Activated CD8-positive, alpha-beta T cell treated with anti-CD3 and anti-CD28 coated beads, Interleukin-2, amount 10 ng/mL, durations not matched to agents 7 days and 5 days (primary cell): ENCODE measurements at regions not wholly inside any gene's neighbourhood (a gene's known extent, or its start where the extent isn't known, plus 50 kb on each side); places are given as distances from the start of the nearest gene placed in this dataset.
"Not testable (repeated sequence)": the region's sequence is repeated elsewhere in the genome, so short reads cannot be mapped to it uniquely, and the experiment has no call there.

ENCODE experiments used
- ATAC-seq: fragments of 150-1000 bp; cut with Tn5 transposase; one replicate; pipeline ENCODE4 v1.10.0; 2021; ENCODE audit warnings: moderate library complexity
- CTCF ChIA-PET: fragments of 350-600 bp; sonication (Branson Sonifier 250); formaldehyde crosslinking; loops from one replicate; lab custom pipeline; 2021; ENCODE audit warnings: antibody characterized with exemption; lab: Charles Lee
- POLR2A ChIA-PET: fragments of 350-600 bp; sonication (Branson Sonifier 250); formaldehyde crosslinking; loops from one replicate; lab custom pipeline; 2021; ENCODE audit warnings: antibody characterized with exemption; lab: Charles Lee
- DNase-seq: peaks from one replicate; pipeline ENCODE4 v3.0.0-alpha.2; 2020
- H3K27ac Mint-ChIP-seq: one replicate; pipeline ENCODE4 v1.8.0; 2021; ENCODE audit warnings: mild to moderate bottlenecking, mixed read lengths
- H3K27me3 Mint-ChIP-seq: one replicate; pipeline ENCODE4 v1.8.0; 2021; ENCODE audit warnings: low read depth, mixed read lengths
- H3K36me3 Mint-ChIP-seq: one replicate; pipeline ENCODE4 v1.8.0; 2021; ENCODE audit warnings: low read depth, mixed read lengths
- H3K4me1 Mint-ChIP-seq: one replicate; pipeline ENCODE4 v1.8.0; 2021; ENCODE audit warnings: low read depth, mixed read lengths
- H3K4me3 Mint-ChIP-seq: one replicate; pipeline ENCODE4 v1.8.0; 2021; ENCODE audit warnings: mild to moderate bottlenecking, mixed read lengths
- H3K9me3 Mint-ChIP-seq: one replicate; pipeline ENCODE4 v1.8.0; 2022; ENCODE audit warnings: mixed read lengths; ENCODE audit not compliant: insufficient read depth

GRCh38 chr13:74758188-74758587 is 624.0 kb upstream of the KLF12 start:
- no peak for DNase-seq
- Mint-ChIP-seq H3K36me3 (no peaks in the 10 kb centered on the region), H3K4me1 (no peaks in the 10 kb centered on the region), H3K9me3 (no peaks in the 10 kb centered on the region), H3K27me3 (peaks cover 2% of the 10 kb centered on the region), H3K4me3 (no peak overlapping the region), H3K27ac (no peak overlapping the region)
- CTCF ChIA-PET, result no interaction called here
- no peak for ATAC-seq
- POLR2A ChIA-PET, result no interaction called here

- POLR2A ChIA-PET, result no interaction called here
- Mint-ChIP-seq H3K4me1 (no peaks in the 10 kb centered on the region), H3K27me3 (no peaks in the 10 kb centered on the region), H3K9me3 (no peaks in the 10 kb centered on the region), H3K36me3 (no peaks in the 10 kb centered on the region), H3K4me3 (no peak overlapping the region), H3K27ac (no peak overlapping the region)
- CTCF ChIA-PET, result no interaction called here
- DNase-seq (no peak), ATAC-seq (no peak)
These were observed 620.9 kb upstream of the KLF12 start for GRCh38 chr13:74755065-74755464.

- Mint-ChIP-seq H3K4me3 (no peak overlapping the region), H3K4me1 (no peaks in the 10 kb centered on the region), H3K36me3 (no peaks in the 10 kb centered on the region), H3K27ac (no peak overlapping the region), H3K27me3 (no peaks in the 10 kb centered on the region), H3K9me3 (no peaks in the 10 kb centered on the region)
- CTCF ChIA-PET, result interaction anchor here (0.8 kb wide), 1 partner anchor 20 kb away, joined by 3 read pairs; no protein-coding TSS in a partner anchor
- POLR2A ChIA-PET, result no interaction called here
- no peak for DNase-seq
- no peak for ATAC-seq
These were observed 617.5 kb upstream of the KLF12 start for GRCh38 chr13:74751739-74752138.

GRCh38 chr13:74747186-74747955 is 613.2 kb upstream of the KLF12 start:
- H3K9me3 Mint-ChIP-seq, result no peaks in the 10 kb centered on the region
- ChIA-PET CTCF (no interaction called here), POLR2A (no interaction called here)
- no peaks in the 10 kb centered on the region for H3K4me1 Mint-ChIP-seq
- H3K27ac Mint-ChIP-seq, result no peak overlapping the region
- DNase-seq, result no peak
- ATAC-seq, result no peak
- no peaks in the 10 kb centered on the region for H3K27me3 Mint-ChIP-seq
- no peak overlapping the region for H3K4me3 Mint-ChIP-seq
- H3K36me3 Mint-ChIP-seq, result no peaks in the 10 kb centered on the region

- Mint-ChIP-seq H3K9me3 (no peaks in the 10 kb centered on the region), H3K27me3 (peaks cover 1% of the 10 kb centered on the region), H3K4me3 (no peak overlapping the region), H3K27ac (no peak overlapping the region), H3K4me1 (no peaks in the 10 kb centered on the region), H3K36me3 (no peaks in the 10 kb centered on the region)
- CTCF ChIA-PET, result no interaction called here
- DNase-seq (no peak), ATAC-seq (no peak)
- POLR2A ChIA-PET, result no interaction called here
These were observed 609.8 kb upstream of the KLF12 start for GRCh38 chr13:74743992-74744391.

GRCh38 chr13:74741732-74742131 is 607.5 kb upstream of the KLF12 start:
- no peaks in the 10 kb centered on the region for H3K9me3 Mint-ChIP-seq
- H3K27me3 Mint-ChIP-seq, result peaks cover 1% of the 10 kb centered on the region
- POLR2A ChIA-PET, result no interaction called here
- ATAC-seq (no peak), DNase-seq (no peak)
- H3K4me1 Mint-ChIP-seq, result no peaks in the 10 kb centered on the region
- no peak overlapping the region for H3K27ac Mint-ChIP-seq
- H3K4me3 Mint-ChIP-seq, result no peak overlapping the region
- CTCF ChIA-PET, result no interaction called here
- H3K36me3 Mint-ChIP-seq, result no peaks in the 10 kb centered on the region

- CTCF ChIA-PET, result no interaction called here
These were observed 598.7 kb upstream of the KLF12 start for GRCh38 chr13:74732736-74733385.

GRCh38 chr13:74731731-74732130 is 597.5 kb upstream of the KLF12 start:
- ChIA-PET POLR2A (no interaction called here), CTCF (interaction anchor here (0.6 kb wide), 1 partner anchor 20 kb away, joined by 3 read pairs; no protein-coding TSS in a partner anchor)
- Mint-ChIP-seq H3K4me1 (no peaks in the 10 kb centered on the region), H3K4me3 (no peak overlapping the region), H3K36me3 (no peaks in the 10 kb centered on the region), H3K9me3 (no peaks in the 10 kb centered on the region), H3K27me3 (no peaks in the 10 kb centered on the region), H3K27ac (no peak overlapping the region)
- no peak for DNase-seq
- ATAC-seq, result no peak

More at GRCh38 chr13:74732736-74733385, 598.7 kb upstream of the KLF12 start:
- no peak for DNase-seq
- ATAC-seq, result no peak
- POLR2A ChIA-PET, result no interaction called here
- Mint-ChIP-seq H3K27ac (no peak overlapping the region), H3K4me1 (no peaks in the 10 kb centered on the region), H3K27me3 (no peaks in the 10 kb centered on the region), H3K9me3 (no peaks in the 10 kb centered on the region), H3K4me3 (no peak overlapping the region), H3K36me3 (no peaks in the 10 kb centered on the region)

- H3K27ac Mint-ChIP-seq, result no peak overlapping the region
- CTCF ChIA-PET, result no interaction called here
- no peak for ATAC-seq
These were observed 596.5 kb upstream of the KLF12 start for GRCh38 chr13:74730556-74731331.

GRCh38 chr13:74726206-74726605 is 592.0 kb upstream of the KLF12 start:
- POLR2A ChIA-PET, result no interaction called here
- CTCF ChIA-PET, result no interaction called here
- no peak for DNase-seq
- no peak for ATAC-seq
- Mint-ChIP-seq H3K27ac (no peak overlapping the region), H3K9me3 (no peaks in the 10 kb centered on the region), H3K27me3 (peaks cover 2% of the 10 kb centered on the region), H3K4me1 (no peaks in the 10 kb centered on the region), H3K36me3 (no peaks in the 10 kb centered on the region), H3K4me3 (no peak overlapping the region)

More at GRCh38 chr13:74730556-74731331, 596.5 kb upstream of the KLF12 start:
- Mint-ChIP-seq H3K36me3 (no peaks in the 10 kb centered on the region), H3K27me3 (no peaks in the 10 kb centered on the region), H3K4me1 (no peaks in the 10 kb centered on the region), H3K9me3 (no peaks in the 10 kb centered on the region), H3K4me3 (no peak overlapping the region)
- POLR2A ChIA-PET, result no interaction called here
- DNase-seq, result no peak

GRCh38 chr13:74718232-74718842 is 584.1 kb upstream of the KLF12 start:
- H3K4me3 Mint-ChIP-seq, H3K9me3 Mint-ChIP-seq, DNase-seq, ATAC-seq, H3K27me3 Mint-ChIP-seq, H3K36me3 Mint-ChIP-seq, POLR2A ChIA-PET, H3K27ac Mint-ChIP-seq, CTCF ChIA-PET, H3K4me1 Mint-ChIP-seq: not testable (repeated sequence)
